LNCaP clone FGC (cell line): ENCODE measurements at regions not wholly inside any gene's neighbourhood (a gene's known extent, or its start where the extent isn't known, plus 50 kb on each side); places are given as distances from the start of the nearest gene placed in this dataset.

Experiments
- DNase-seq: peaks from one replicate; pipeline ENCODE4 v3.0.0-alpha.2; 2011; ENCODE audit warnings: low read depth
- H3K4me3 ChIP-seq: 2 replicates; pipeline ENCODE4 v1.5.1; 2011; ENCODE audit warnings: mild to moderate bottlenecking, low read depth, low read length, control low read depth
- TF ChIP-seq, protein P1 (sequence below): IDR thresholded peaks from 2 replicates; pipeline ENCODE4 v1.5.1; 2012; ENCODE audit warnings: mild to moderate bottlenecking; ENCODE audit not compliant: control insufficient read depth, insufficient read depth; ENCODE audit errors: extremely low read depth

DNA sequence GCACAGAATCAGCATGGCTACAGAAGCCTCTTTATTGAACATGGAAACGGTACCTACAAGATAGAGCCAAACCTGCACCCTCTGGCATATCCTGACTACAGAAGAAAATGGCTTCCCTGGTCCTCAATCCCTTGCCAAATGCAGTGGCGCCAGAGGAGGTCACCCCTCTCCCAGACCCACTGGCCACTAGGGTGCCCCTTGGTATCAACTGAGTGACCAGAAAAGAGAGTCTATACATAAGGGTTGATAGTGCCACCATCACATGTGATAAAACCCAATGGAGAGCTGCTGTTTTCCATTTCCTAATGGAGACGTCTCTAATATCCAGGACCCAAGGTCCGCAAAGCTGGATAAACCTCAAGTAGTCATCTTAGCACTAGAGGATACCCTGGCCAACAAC lies 52.7 kb upstream of the ALK start:
- no peak for DNase-seq
- TF ChIP-seq, protein P1, sequence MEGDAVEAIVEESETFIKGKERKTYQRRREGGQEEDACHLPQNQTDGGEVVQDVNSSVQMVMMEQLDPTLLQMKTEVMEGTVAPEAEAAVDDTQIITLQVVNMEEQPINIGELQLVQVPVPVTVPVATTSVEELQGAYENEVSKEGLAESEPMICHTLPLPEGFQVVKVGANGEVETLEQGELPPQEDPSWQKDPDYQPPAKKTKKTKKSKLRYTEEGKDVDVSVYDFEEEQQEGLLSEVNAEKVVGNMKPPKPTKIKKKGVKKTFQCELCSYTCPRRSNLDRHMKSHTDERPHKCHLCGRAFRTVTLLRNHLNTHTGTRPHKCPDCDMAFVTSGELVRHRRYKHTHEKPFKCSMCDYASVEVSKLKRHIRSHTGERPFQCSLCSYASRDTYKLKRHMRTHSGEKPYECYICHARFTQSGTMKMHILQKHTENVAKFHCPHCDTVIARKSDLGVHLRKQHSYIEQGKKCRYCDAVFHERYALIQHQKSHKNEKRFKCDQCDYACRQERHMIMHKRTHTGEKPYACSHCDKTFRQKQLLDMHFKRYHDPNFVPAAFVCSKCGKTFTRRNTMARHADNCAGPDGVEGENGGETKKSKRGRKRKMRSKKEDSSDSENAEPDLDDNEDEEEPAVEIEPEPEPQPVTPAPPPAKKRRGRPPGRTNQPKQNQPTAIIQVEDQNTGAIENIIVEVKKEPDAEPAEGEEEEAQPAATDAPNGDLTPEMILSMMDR: no peak
- no peak overlapping the region for H3K4me3 ChIP-seq

DNA sequence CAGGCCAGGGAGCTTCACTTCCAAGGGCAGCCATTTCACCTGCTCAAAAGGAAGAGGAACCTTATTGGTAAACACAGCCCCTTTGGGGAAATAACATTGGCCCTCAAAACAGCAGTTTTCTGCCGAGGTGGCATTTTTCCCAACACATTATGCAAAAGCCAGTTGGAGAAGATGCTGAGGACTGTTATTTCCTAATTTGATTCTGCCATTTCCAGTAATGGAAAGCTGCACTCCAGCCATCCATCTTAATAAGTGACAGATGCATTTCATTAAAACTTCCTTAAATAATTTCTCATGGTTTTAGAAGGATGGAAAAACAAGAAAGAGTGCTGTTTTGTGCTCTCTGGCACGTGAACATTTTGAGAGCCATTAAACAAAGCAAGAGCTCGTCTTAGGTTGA lies 55.9 kb upstream of the ALK start:
- H3K4me3 ChIP-seq: no peak overlapping the region
- no peak for DNase-seq

DNA sequence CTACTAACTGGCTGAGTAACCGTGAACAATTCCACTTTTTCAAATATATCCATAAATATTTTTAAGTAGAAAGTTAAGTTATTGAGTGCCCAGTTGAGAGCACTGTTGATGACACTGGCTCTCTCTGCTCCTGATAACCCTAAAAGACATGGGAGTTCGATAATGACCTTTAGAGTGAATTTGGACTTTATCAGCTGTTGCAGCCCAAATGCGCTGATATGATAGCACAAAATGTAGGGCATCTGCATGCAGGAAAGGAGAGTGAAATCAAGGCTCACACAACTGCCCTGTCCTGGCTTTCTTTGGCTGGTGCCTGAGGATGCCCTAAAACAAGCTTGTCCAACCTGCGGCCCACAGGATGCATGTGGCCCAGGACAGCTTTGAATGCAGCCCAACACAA lies 60.0 kb upstream of the ALK start:
- no peak for DNase-seq
- TF ChIP-seq, protein P1: no peak
- no peak overlapping the region for H3K4me3 ChIP-seq

More for the DNA sequence above, 55.9 kb upstream of the ALK start:
- TF ChIP-seq, protein P1: no peak

DNA sequence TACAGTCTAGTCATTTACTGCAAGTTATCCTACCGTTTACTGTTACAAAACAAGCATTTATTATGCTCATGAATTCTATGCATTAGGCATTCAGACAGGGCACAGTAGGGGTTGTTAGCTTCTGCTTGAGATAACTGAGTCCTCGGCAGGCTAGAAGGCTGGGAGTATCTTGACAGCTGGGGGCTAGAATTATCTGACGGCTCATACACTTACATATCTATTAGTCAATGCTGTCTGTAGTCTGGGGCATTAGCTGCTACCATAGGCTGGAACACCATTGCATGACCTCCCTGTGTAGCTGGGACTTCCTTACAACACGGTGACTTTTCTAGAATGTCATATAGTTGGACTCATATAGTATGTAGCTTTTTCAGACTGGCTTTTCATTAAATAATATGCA lies 61.9 kb upstream of the ALK start:
- TF ChIP-seq, protein P1: no peak
- no peak overlapping the region for H3K4me3 ChIP-seq
- no peak for DNase-seq

DNA sequence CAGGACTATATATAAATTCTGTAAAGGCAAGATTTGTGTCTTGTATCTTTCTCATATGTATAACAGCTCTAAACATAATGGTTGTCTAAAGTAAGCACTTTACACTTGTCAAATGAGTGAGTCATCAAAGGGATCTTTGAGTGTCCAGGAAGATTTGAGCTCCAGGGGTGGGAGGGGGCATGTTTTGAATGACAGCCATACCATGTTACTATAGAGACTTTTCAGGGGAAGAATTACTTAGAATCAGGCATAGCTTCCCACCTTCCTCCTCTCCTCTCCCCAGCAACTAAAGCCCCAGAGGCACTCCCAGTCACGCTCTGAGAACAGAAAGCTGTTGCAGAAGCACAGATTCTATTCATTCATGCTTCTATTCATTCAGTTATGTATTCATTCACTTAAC lies 65.8 kb upstream of the ALK start:
- DNase-seq: no peak
- TF ChIP-seq, protein P1: no peak

DNA sequence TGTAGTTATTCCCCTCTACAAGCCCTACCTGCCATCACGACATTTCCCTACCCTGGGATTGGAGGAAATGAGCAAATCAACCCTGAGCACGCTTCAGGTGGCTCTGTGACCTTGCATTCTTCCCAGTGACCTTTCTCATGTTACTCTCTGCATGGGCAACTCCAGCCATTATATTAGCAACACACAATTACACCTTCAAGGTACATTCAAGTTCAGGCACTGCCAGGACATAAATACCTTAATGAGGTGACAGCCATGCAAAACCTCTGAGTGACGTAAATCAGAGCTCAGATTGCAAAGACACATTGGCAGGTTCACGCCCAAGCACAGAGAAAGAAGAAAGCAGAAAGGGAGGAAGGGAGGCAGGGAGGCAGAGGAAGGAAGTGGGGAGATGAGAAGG lies 68.7 kb upstream of the ALK start:
- DNase-seq: no peak
- TF ChIP-seq, protein P1: no peak
- H3K4me3 ChIP-seq: no peak overlapping the region

More for the DNA sequence above, 65.8 kb upstream of the ALK start:
- no peak overlapping the region for H3K4me3 ChIP-seq

DNA sequence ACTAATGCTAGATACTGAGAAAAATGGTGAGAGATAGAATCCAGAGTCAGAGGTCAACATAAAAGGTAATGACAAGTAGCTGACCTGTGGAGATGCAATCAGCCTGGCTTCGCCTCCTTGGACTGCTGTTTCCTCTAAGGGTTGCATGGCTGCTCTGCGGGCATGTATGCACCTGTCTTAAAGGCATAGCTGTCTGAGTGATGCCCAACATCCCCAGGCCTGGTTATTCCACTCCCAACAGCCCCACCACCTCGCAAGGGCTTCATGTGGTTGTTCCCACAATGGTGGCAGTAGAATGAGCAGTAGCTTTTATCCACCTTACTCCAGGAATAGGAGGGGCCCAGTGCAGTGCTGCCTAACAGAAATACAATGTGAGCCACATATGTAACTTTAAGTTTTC lies 69.7 kb upstream of the ALK start:
- TF ChIP-seq, protein P1: no peak
- no peak overlapping the region for H3K4me3 ChIP-seq
- DNase-seq: no peak
